ENCODE measurements at regions not wholly inside any gene's neighbourhood (a gene's known extent, or its start where the extent isn't known, plus 50 kb on each side); places are given as distances from the start of the nearest gene placed in this dataset.

DNA sequence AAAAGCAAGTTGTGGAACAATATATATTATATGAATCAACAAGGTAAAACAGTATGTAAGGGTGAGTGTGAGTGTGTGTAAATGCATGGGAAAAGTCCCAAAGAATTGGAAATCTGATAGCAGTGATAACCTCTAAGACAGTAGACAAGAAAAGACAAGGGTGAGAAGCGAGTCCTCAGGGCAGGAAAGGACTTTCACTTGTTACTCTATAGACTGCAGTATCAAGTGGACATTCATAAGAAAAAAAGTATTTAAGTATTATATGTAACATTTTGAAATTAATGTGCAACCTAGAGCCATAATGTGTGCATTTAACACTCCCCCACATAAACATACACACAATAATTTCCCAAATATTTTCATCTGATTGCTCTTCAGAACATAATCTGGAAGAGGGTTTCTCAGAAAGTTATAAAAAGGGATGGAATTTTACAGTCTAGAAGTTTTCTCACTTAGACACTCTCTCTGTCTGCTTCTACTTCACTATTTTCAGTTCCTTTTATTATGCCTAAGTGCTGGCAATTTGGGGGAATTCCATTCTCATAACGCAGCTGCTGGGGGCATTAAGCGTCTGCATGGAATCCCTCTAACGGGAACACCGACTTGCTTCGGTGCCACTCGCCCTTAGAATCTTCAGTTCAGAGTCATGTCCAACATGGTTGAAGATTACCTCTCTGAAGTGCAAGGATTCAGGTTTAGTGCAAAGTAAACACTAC is 50.0 kb upstream of the CDIN1 start:
- H3K27me3 ChIP-seq, result no peaks in the 10 kb centered on the region
- TF ChIP-seq, protein P1, sequence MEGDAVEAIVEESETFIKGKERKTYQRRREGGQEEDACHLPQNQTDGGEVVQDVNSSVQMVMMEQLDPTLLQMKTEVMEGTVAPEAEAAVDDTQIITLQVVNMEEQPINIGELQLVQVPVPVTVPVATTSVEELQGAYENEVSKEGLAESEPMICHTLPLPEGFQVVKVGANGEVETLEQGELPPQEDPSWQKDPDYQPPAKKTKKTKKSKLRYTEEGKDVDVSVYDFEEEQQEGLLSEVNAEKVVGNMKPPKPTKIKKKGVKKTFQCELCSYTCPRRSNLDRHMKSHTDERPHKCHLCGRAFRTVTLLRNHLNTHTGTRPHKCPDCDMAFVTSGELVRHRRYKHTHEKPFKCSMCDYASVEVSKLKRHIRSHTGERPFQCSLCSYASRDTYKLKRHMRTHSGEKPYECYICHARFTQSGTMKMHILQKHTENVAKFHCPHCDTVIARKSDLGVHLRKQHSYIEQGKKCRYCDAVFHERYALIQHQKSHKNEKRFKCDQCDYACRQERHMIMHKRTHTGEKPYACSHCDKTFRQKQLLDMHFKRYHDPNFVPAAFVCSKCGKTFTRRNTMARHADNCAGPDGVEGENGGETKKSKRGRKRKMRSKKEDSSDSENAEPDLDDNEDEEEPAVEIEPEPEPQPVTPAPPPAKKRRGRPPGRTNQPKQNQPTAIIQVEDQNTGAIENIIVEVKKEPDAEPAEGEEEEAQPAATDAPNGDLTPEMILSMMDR (IDR thresholded peaks at IDR 0.05; ENCODE audit: low read depth, low read length), result no peak
- DNase-seq, result no peak
- peaks cover 4% of the 10 kb centered on the region; the same call in 1 of the 2 replicates for H3K4me1 ChIP-seq
- no peaks in the 10 kb centered on the region for H3K9me3 ChIP-seq
- H3K36me3 ChIP-seq, result no peaks in the 10 kb centered on the region
- no peak overlapping the region for H3K4me3 ChIP-seq (ENCODE audit: low read depth, low read length)

All from BE2C (cell line).